GM12878 (cell line): ENCODE measurements at regions not wholly inside any gene's neighbourhood (a gene's known extent, or its start where the extent isn't known, plus 50 kb on each side); places are given as distances from the start of the nearest gene placed in this dataset.
"Not testable (repeated sequence)": the region's sequence is repeated elsewhere in the genome, so short reads cannot be mapped to it uniquely, and the experiment has no call there.

Experiments
- ATAC-seq: fragments of 200-7000 bp; cut with Tn5 transposase; 3 replicates; pipeline ENCODE4 v1.9.1; 2020; ENCODE audit warnings: mild to moderate bottlenecking, moderate library complexity
- BruUV-seq: library from RNA; stranded (reverse); fragments of 400-500 nt; replicated peaks from 2 replicates; lab custom pipeline; 2021; lab: Mats Ljungman, UMichigan
- CTCF ChIA-PET: fragments of 300-600 bp; sonication (Branson Sonifier 250); formaldehyde crosslinking; extraction: SDS; loops from one replicate; lab custom pipeline; 2021; ENCODE audit warnings: inconsistent platforms; lab: Yijun Ruan, JAX
- POLR2A ChIA-PET: fragments of 350-600 bp; formaldehyde crosslinking; extraction: SDS; loops from one replicate; lab custom pipeline; 2021; ENCODE audit warnings: inconsistent platforms; lab: Charles Lee
- RAD21 ChIA-PET: fragments of 300-600 bp; sonication (Branson Sonifier 250); formaldehyde crosslinking; loops from one replicate; lab custom pipeline; 2023; ENCODE audit warnings: antibody characterized with exemption; ENCODE audit not compliant: unreplicated experiment; lab: Charles Lee
- SMC1A ChIA-PET: fragments of 300-600 bp; sonication (Branson Sonifier 250); formaldehyde crosslinking; loops from one replicate; lab custom pipeline; 2023; ENCODE audit not compliant: unreplicated experiment, uncharacterized antibody; lab: Charles Lee
- DNase-seq: peaks from one replicate; pipeline ENCODE4 v3.0.0-alpha.2; 2011; ENCODE audit warnings: low read depth, low spot score
- FAIRE-seq: peaks from 3 replicates; lab custom pipeline; 2011; peaks lifted over from hg19 to GRCh38; lab: Jason Lieb, UNC
- H2AFZ ChIP-seq: 2 replicates; pipeline ENCODE4 v1.6.0; 2011; ENCODE audit warnings: low read depth, low read length, control low read depth; ENCODE audit not compliant: control insufficient read depth
- H3K27ac ChIP-seq: 2 replicates; pipeline ENCODE4 v1.5.1; 2011; ENCODE audit warnings: control low read depth; ENCODE audit not compliant: control insufficient read depth, insufficient read depth
- H3K27me3 ChIP-seq, 2 experiments: replicated peaks in 1 of 2; 2 replicates each; pipeline versions ENCODE4 v1.6.0 to v1.6.1; 2011; ENCODE audit warnings: low read length in 1 of 2; ENCODE audit not compliant: control insufficient read depth in 2 of 2, insufficient read depth in 2 of 2
- H3K36me3 ChIP-seq, 2 experiments: 2 replicates each; pipeline ENCODE4 v1.5.1; 2011; ENCODE audit warnings: low read length in 1 of 2; ENCODE audit not compliant: control insufficient read depth in 2 of 2, insufficient read depth in 2 of 2
- H3K4me1 ChIP-seq: 2 replicates; pipeline ENCODE4 v1.6.1; 2011; ENCODE audit warnings: mild to moderate bottlenecking, low read length, moderate library complexity, mixed read lengths; ENCODE audit not compliant: control insufficient read depth, insufficient read depth
- H3K4me2 ChIP-seq: 2 replicates; pipeline ENCODE4 v1.6.0; 2011; ENCODE audit warnings: control low read depth; ENCODE audit not compliant: control insufficient read depth, insufficient read depth
- H3K4me3 ChIP-seq: fragments of 200-600 bp; sonication (generic); 2 replicates; pipeline ENCODE4 v1.5.1; 2016
- H3K79me2 ChIP-seq: 2 replicates; pipeline ENCODE4 v1.6.0; 2011; ENCODE audit warnings: low read length; ENCODE audit not compliant: control insufficient read depth, insufficient read depth
- H3K9ac ChIP-seq: 2 replicates; pipeline ENCODE4 v1.8.0; 2011; ENCODE audit warnings: low read length, control low read depth, mixed read lengths; ENCODE audit not compliant: control insufficient read depth, insufficient read depth
- H3K9me3 ChIP-seq: replicated peaks from 3 replicates; pipeline ENCODE4 v1.5.1; 2011; ENCODE audit warnings: mild to moderate bottlenecking, low read length; ENCODE audit not compliant: control insufficient read depth, insufficient read depth
- H4K20me1 ChIP-seq: 2 replicates; pipeline ENCODE4 v1.6.0; 2011; ENCODE audit not compliant: control insufficient read depth, insufficient read depth
- BRCA1 ChIP-seq: IDR thresholded peaks from 2 replicates; pipeline ENCODE4 v1.6.1; 2011; ENCODE audit warnings: low read depth, low read length, improper control_type of control experiment
- EP300 ChIP-seq, 2 experiments: fragments of 150-350 bp in 1 of 2; IDR thresholded peaks; 2 replicates each; pipeline ENCODE4 v1.6.1; 2011 to 2012; ENCODE audit warnings: low read depth in 2 of 2, low read length in 2 of 2, borderline replicate concordance in 1 of 2, improper control_type of control experiment in 1 of 2, inconsistent platforms in 1 of 2; ENCODE audit not compliant: control insufficient read depth in 1 of 2
- MYB ChIP-seq: fragments of 150-350 bp; IDR thresholded peaks from 2 replicates; pipeline ENCODE4 v1.6.1; 2014; ENCODE audit warnings: mild to moderate bottlenecking, low read depth, low read length, borderline replicate concordance
- PAX5 ChIP-seq: IDR thresholded peaks from 2 replicates; pipeline ENCODE4 v1.6.1; 2011; ENCODE audit warnings: low read depth, low read length, borderline replicate concordance
- TCF3 ChIP-seq: IDR thresholded peaks from 2 replicates; pipeline ENCODE4 v1.6.1; 2012; ENCODE audit warnings: low read depth, mild to moderate bottlenecking, low read length, borderline replicate concordance; ENCODE audit not compliant: insufficient read depth
- ZNF384 ChIP-seq: IDR thresholded peaks from 2 replicates; pipeline ENCODE4 v1.6.1; 2012; ENCODE audit warnings: low read depth, mild to moderate bottlenecking, low read length, improper control_type of control experiment, borderline replicate concordance
- WGBS: methylation state at CpG from one replicate; pipeline ENCODE4 v1.1.6; 2016; ENCODE audit warnings: low lambda C conversion rate; ENCODE audit not compliant: insufficient replicate concordance, insufficient coverage; ENCODE audit errors: missing lambda C conversion rate; 5-methylcytosine and 5-hydroxymethylcytosine counted together
- in situ Hi-C: fragments of 300-500 bp; cut with MboI; formaldehyde crosslinking; loops from 9 replicates; pipeline ENCODE4 v1.14.3; 2018; ENCODE audit warnings: mixed read lengths
- intact Hi-C: fragments of 100-400 bp; cut with micrococcal nuclease; formaldehyde crosslinking; loops from one replicate; pipeline ENCODE4 v1.14.2; 2022; ENCODE audit not compliant: unreplicated experiment
- TF ChIP-seq, protein P1 (sequence below): IDR thresholded peaks from 2 replicates; pipeline ENCODE4 v1.6.1; 2012; ENCODE audit warnings: low read depth, low read length, improper control_type of control experiment

DNA sequence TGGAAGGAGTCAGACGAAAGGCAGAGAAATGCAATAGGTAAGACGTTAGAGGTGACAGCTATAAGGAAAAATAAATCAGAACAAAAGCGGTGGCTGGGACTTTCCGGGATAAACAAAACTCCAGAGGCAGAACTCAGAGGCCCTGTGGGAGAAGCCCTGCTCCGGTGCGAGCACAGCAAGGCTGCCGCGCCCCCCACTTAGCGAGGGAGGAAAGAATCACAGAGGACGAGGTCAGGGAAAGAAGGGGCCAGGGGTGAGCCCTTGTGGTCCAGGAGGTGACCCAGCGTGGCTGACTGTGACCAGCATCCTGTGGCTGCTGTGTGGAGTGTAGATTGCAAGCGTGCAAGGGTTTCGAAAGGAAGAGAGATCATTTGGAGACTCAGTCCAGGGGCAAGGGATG, 591.8 kb upstream of the ADARB2 start:
- no peak overlapping the region for H3K4me2 ChIP-seq
- H3K79me2 ChIP-seq = no peaks in the 10 kb centered on the region
- H4K20me1 ChIP-seq = no peaks in the 10 kb centered on the region
- H3K27me3 ChIP-seq = no peaks in the 10 kb centered on the region
- no peak overlapping the region for H3K4me3 ChIP-seq
- intact Hi-C loops = no loop called here
- no peaks in the 10 kb centered on the region for H3K9me3 ChIP-seq
- WGBS = 46% methylated on average over 10 of the region's 13 CpGs
- RAD21 ChIA-PET = no interaction called here
- no peaks in the 10 kb centered on the region for H3K36me3 ChIP-seq
- in situ Hi-C loops = no loop called here
- TF ChIP-seq ZNF384 = no peak
- TF ChIP-seq, all 136 proteins: peak for 0
- FAIRE-seq (no peak), ATAC-seq (no peak), DNase-seq (no peak)
- Histone ChIP-seq H3K4me1 (no peaks in the 10 kb centered on the region), H2AFZ (no peak overlapping the region), H3K9ac (no peak overlapping the region), H3K27ac (no peak overlapping the region)
- no TSS peak for BruUV-seq
- ChIA-PET POLR2A (no interaction called here), CTCF (no interaction called here), SMC1A (no interaction called here)

DNA sequence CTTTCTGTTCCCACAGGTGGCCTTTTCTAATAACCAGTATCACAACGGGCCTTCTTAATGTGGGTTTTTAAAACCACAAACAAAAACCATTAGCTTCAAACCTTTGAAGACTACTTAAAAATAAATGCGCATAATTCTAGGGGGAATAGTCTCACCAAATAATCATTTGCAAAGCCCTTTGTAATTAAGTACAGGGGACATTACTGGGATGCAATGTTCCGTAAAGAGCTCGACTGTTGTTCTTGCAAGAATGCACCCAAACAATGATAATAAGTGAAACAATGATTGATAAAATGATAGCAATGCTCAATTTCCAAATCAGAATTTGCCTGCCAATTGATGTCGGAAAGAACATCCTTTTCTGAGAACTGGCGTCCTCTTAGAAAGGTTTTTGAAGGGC, 589.1 kb upstream of the ADARB2 start:
- ChIA-PET POLR2A (no interaction called here), SMC1A (interaction anchor here (0.5 kb wide), 1 partner anchor 307 kb away, joined by 3 read pairs; no protein-coding TSS in a partner anchor), CTCF (interaction anchor here (1.2 kb wide), 1 partner anchor 14 kb away, joined by 3 read pairs; no protein-coding TSS in a partner anchor), RAD21 (no interaction called here)
- H2AFZ ChIP-seq = no peak overlapping the region
- FAIRE-seq = no peak
- H3K27me3 ChIP-seq = no peaks in the 10 kb centered on the region; a peak in 1 of 4 replicates
- WGBS = 14% methylated on average over 6 of the region's 6 CpGs
- H3K4me2 ChIP-seq = no peak overlapping the region
- no peaks in the 10 kb centered on the region for H4K20me1 ChIP-seq
- no peak for ATAC-seq
- H3K27ac ChIP-seq = no peak overlapping the region
- H3K9me3 ChIP-seq = no peaks in the 10 kb centered on the region
- intact Hi-C loops = no loop called here
- TF ChIP-seq TCF3 (no peak), EP300 (IDR thresholded peaks at IDR 0.05; ENCODE audit: borderline replicate concordance in 1 of 2, control insufficient read depth in 1 of 2, low read depth in 2 of 2, low read length in 2 of 2) (no peak), BRCA1 (no peak), PAX5 (no peak), MYB (no peak)
- TF ChIP-seq, protein P1, sequence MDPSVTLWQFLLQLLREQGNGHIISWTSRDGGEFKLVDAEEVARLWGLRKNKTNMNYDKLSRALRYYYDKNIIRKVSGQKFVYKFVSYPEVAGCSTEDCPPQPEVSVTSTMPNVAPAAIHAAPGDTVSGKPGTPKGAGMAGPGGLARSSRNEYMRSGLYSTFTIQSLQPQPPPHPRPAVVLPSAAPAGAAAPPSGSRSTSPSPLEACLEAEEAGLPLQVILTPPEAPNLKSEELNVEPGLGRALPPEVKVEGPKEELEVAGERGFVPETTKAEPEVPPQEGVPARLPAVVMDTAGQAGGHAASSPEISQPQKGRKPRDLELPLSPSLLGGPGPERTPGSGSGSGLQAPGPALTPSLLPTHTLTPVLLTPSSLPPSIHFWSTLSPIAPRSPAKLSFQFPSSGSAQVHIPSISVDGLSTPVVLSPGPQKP = no peak
- DNase-seq = no peak
- in situ Hi-C loops = no loop called here
- no peak overlapping the region for H3K4me3 ChIP-seq
- no peak overlapping the region for H3K9ac ChIP-seq
- no peaks in the 10 kb centered on the region for H3K4me1 ChIP-seq
- H3K36me3 ChIP-seq = no peaks in the 10 kb centered on the region
- no TSS peak for BruUV-seq
- H3K79me2 ChIP-seq = no peaks in the 10 kb centered on the region

DNA sequence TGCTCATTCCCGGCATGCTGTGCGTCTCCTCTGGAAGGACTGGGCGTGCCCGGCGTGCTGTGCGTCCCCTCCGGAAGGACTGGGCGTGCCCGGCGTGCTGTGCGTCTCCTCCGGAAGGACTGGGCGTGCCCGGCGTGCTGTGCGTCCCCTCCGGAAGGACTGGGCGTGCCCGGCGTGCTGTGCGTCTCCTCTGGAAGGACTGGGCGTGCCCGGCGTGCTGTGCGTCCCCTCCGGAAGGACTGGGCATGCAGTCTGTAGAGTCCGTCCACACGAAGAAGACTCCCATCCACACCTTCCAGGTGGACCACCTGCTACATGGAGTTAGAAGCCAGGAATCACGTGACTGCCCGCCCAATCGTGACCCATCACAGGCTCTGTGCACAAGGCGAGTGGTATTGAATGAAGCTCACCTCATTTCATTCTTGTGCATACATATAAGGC, 577.7 kb upstream of the ADARB2 start:
- DNase-seq, H3K27ac ChIP-seq, H3K4me1 ChIP-seq, H3K79me2 ChIP-seq, in situ Hi-C loops, POLR2A ChIA-PET, RAD21 ChIA-PET, CTCF ChIA-PET, SMC1A ChIA-PET, H3K4me3 ChIP-seq, ATAC-seq, H3K27me3 ChIP-seq, H2AFZ ChIP-seq, H3K4me2 ChIP-seq, H3K9me3 ChIP-seq, H4K20me1 ChIP-seq, H3K9ac ChIP-seq, FAIRE-seq, H3K36me3 ChIP-seq, BruUV-seq, intact Hi-C loops: not testable (repeated sequence)
- WGBS = 72% methylated on average over 32 of the region's 32 CpGs
